ENCODE measurements at regions not wholly inside any gene's neighbourhood (a gene's known extent, or its start where the extent isn't known, plus 50 kb on each side); places are given as distances from the start of the nearest gene placed in this dataset.

- no peak for DNase-seq
These were observed 216.2 kb downstream of the MYLK4 start for GRCh38 chr6:2534406-2535042.

GRCh38 chr6:2531426-2532215 lies 219.1 kb downstream of the MYLK4 start:
- no peak for DNase-seq

GRCh38 chr6:2529211-2529719 lies 221.5 kb downstream of the MYLK4 start:
- no peak for DNase-seq

GRCh38 chr6:2528156-2528555 lies 222.6 kb downstream of the MYLK4 start:
- DNase-seq, result no peak

- no peak for DNase-seq
These were observed 224.0 kb downstream of the MYLK4 start for GRCh38 chr6:2526766-2527165.

GRCh38 chr6:2524090-2524489 lies 226.6 kb downstream of the MYLK4 start:
- DNase-seq, result no peak

GRCh38 chr6:2523061-2523460 lies 227.7 kb downstream of the MYLK4 start:
- no peak for DNase-seq

- no peak for DNase-seq
These were observed 228.2 kb downstream of the MYLK4 start for GRCh38 chr6:2522521-2522920.

- no peak for DNase-seq
These were observed 232.8 kb downstream of the MYLK4 start for GRCh38 chr6:2517855-2518473.

- no peak for DNase-seq
These were observed 233.3 kb downstream of the MYLK4 start for GRCh38 chr6:2517401-2517800.

GRCh38 chr6:2516059-2516458 lies 234.7 kb downstream of the MYLK4 start:
- no peak for DNase-seq

GRCh38 chr6:2514965-2515543 lies 235.7 kb downstream of the MYLK4 start:
- no peak for DNase-seq

- DNase-seq, result no peak
These were observed 237.9 kb downstream of the MYLK4 start for GRCh38 chr6:2512802-2513201.

- DNase-seq, result no peak
These were observed 240.4 kb downstream of the MYLK4 start for GRCh38 chr6:2510316-2510715.

- DNase-seq, result no peak
These were observed 241.0 kb downstream of the MYLK4 start for GRCh38 chr6:2509711-2510110.

- DNase-seq, result no peak
These were observed 242.7 kb downstream of the MYLK4 start for GRCh38 chr6:2508071-2508470.

- no peak for DNase-seq
These were observed 243.1 kb downstream of the MYLK4 start for GRCh38 chr6:2507521-2508037.

GRCh38 chr6:2507016-2507415 lies 243.7 kb downstream of the MYLK4 start:
- no peak for DNase-seq

GRCh38 chr6:2505624-2506023 lies 245.1 kb downstream of the MYLK4 start:
- DNase-seq, result no peak

GRCh38 chr6:2504495-2505064 lies 246.1 kb downstream of the MYLK4 start:
- no peak for DNase-seq

GRCh38 chr6:2503816-2504494 lies 246.8 kb downstream of the MYLK4 start:
- DNase-seq, result no peak

GRCh38 chr6:2502998-2503674 lies 247.6 kb downstream of the MYLK4 start:
- DNase-seq, result no peak

Data from CD4-positive, alpha-beta T cell treated with Interleukin-17A for 1 hour (primary cell).